ENCODE measurements at regions not wholly inside any gene's neighbourhood (a gene's known extent, or its start where the extent isn't known, plus 50 kb on each side); places are given as distances from the start of the nearest gene placed in this dataset.
"Not testable (repeated sequence)": the region's sequence is repeated elsewhere in the genome, so short reads cannot be mapped to it uniquely, and the experiment has no call there.

GRCh38 chr18:27579364-27579763 lies 394.3 kb upstream of the CHST9 start:
- no peak for ATAC-seq
- no peak for DNase-seq

DNA sequence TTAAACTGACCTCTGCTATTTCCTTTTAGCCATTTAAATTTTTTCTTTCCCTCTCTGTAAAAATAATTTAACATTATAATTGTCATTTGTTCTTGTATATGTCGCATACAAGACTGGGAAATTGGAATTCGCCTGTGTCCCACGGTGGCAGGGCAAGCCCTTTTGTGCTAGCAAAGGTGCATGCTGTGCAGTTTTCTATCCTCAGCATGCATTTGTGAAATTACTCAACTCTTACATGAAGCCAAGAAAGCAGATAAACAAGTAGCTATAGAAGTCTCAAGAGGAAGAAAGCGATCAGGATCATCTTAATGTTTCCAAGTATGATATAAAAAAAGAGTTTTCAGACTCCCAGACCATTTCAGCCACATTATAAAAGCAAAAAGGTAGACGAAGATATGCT lies 392.6 kb upstream of the CHST9 start:
- ATAC-seq (no peak), DNase-seq (no peak)

DNA sequence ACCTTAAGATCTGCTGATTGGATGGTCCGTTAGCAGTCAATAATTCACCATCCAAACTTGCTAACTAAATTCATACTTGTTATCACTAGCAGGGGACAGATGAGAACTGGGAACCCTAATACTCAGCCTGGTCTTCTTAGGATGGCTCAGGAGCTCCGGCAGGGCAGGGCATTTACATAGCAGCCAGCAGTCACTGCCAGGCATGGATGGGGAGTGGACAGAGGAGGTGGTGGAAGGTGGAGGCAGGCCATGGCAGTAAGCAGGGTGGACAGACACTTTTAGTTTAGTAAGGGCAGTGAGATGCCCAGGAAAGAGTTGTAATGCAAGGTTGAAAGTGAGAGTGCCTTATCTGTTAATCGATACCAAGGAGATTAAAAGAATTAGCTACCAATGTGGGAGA lies 392.2 kb upstream of the CHST9 start:
- ATAC-seq: no peak
- no peak for DNase-seq

DNA sequence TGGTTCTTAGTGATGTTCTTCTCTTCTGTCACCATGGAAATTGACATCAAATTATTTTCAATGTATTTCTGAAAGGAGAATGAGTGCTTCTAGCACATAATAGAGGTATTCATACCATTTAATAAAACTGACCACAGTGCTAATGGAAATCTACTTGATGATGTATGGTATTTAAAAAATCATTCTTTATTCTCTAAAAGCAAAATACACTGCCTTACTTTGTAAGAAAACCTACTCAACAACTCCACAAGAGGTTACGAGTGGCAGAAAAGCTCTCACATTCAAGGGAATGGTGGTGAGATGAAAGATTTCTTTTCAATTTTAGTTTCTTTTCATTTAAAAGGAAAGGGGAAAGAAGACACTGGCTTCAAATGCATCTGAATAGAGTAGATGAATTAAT lies 382.3 kb upstream of the CHST9 start:
- ATAC-seq (no peak), DNase-seq (no peak)

GRCh38 chr18:27564066-27564465 lies 379.0 kb upstream of the CHST9 start:
- ATAC-seq (no peak), DNase-seq (no peak)

DNA sequence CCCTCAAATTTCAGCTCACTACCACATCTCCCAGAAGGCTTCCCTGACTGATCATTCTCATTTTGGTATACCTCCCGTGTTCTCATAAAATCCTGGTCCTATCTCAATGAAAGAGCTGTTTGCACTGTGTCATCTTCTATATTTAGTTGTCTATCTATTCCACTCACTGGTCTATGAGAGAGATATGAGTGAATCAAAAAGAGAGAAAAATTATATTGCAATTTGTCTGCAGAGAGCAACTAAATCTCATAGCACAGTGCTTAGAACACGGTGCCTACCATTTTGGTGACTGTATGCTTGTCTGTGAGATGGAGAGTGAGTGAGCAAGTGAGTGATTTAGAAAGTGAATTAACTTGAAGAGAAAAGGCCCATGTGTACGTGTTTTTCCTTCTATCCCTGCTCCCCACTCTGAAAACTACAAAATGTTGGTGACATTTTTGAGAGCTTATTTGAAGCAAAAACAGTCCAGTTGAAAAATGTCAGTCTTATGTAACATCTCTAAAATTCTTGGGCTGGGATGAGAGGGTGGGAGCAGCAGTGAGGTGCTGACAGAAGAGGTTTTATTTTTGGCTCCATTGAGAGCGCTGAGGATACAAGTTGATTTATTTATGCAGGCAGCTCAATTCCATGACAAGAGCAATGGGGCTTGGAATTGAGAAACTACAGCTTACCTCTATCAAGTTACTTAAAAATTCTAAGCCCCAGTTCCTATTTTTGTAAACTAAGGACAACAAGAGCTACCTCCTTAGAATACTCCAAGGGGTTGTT lies 373.5 kb upstream of the CHST9 start:
- ATAC-seq (no peak), DNase-seq (no peak)

GRCh38 chr18:27556741-27557140 lies 371.6 kb upstream of the CHST9 start:
- no peak for DNase-seq

DNA sequence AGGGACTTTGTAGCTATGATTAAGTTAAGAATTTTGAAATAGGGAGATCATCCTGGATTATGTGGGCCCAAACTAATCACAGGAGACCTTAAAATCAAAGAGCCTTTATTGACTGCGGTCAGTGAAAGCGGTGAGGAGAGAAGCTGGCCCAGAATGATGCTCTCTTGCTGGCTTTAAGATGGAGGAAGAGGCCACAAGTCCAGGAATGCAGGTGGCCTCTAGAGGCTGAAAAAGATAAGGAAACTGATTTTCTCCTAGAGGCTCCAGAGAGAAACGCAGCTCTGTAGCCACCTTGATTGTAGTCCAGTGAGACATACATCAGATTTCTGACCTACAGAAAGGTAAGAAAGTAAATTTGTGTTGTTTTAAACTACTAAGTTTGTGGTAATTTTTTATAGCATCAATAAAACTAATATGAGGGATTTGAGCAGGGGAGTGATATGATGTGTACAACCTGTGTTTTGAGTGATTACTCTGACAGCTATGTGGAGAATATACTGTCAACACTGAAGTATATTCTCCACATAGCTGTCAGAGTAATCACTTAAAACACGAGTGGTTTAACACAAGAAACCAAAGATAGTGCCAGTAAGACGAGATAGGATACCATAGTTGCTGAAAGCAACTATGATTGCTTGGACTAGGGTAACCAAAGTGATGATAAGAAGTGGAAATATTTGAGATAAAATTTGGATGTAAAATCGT lies 364.4 kb upstream of the CHST9 start:
- ATAC-seq (no peak), DNase-seq (no peak)

More at GRCh38 chr18:27556741-27557140, 371.6 kb upstream of the CHST9 start:
- ATAC-seq: no peak

DNA sequence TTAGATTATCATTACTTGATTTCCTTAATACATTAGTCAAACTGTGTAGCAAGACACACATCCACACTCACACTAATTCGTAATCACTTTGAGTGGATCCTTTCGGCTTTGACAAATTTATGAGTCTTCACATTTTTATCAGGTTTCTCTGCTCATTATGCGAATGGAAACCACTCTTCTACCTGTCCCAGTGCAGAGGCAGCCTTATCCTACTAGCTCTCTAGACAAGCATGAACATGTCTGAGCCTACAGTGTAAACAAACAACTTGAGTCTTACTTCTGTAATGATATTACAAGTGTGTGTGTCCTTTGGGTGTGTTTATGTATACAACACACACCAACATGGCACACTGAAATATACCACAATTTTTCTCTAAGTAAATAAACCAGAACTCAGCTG lies 361.9 kb upstream of the CHST9 start:
- no peak for DNase-seq
- ATAC-seq: no peak

- ATAC-seq (no peak), DNase-seq (no peak)
Measured at GRCh38 chr18:27544206-27544605, 359.1 kb upstream of the CHST9 start.

DNA sequence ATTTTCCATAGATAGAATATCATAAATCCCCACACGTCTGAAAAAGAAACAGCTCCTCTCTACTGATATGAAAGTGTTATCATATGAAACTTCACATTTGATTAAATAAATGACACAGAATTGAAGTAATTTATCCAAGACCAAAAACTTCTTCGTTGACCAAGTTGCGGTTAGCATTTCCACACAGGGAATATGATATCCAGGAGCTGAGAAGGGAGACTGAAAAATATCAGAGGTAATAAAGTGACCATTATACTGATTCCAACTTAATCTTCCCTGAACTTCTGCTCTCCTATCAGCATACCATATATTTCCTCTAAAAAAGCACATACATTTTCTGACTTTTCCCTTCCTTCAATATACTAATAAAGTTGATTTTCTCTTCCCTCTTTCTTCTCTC lies 356.2 kb upstream of the CHST9 start:
- DNase-seq (no peak), ATAC-seq (no peak)

GRCh38 chr18:27540111-27540510 lies 355.0 kb upstream of the CHST9 start:
- no peak for DNase-seq
- no peak for ATAC-seq

DNA sequence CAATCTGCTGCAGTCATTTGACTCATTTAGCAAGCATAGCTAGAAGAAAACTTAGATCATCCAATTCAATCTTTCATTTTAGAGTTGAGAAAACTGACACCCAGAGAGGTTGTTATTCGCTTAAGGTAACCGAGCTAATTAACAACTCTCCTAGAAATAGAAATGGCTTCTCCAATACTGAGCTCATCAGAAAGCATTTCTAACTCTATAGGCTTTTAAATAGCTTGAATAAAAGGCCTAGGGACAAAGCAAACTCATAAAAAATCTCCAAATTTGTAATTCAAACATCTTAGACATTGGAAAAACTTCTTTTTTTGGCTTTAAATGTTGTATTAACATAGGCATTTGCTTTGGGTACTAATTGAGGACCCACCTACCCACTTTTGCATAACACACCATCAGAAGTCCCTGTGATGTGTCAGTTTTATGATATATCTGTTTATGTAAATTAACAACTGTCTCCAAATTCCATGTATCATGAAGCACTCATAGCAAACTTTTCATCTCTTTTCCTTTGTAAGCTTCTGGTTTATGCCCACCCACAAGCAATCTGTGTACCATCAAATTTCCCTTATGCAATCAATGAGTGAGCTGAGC lies 343.9 kb upstream of the CHST9 start:
- no peak for DNase-seq
- no peak for ATAC-seq

DNA sequence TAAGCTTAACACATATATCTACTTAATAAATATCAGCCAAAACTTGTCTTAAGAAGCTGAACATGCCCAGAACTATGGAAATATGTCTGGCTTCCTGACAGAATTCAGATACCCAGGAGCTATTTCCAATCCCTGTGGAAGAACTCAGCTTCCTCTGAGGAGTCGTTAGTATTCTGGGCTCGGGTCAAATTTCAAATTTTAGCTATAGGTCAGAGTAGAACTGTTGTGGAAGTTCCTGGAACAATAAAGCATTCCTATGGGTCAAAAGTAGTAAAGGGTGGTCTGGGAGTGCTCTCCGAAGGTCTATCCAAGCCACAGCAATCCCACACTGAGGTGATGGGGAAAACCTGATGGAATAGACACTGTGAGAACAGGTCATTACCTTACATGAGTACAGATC lies 342.7 kb upstream of the CHST9 start:
- DNase-seq: no peak
- ATAC-seq: no peak

DNA sequence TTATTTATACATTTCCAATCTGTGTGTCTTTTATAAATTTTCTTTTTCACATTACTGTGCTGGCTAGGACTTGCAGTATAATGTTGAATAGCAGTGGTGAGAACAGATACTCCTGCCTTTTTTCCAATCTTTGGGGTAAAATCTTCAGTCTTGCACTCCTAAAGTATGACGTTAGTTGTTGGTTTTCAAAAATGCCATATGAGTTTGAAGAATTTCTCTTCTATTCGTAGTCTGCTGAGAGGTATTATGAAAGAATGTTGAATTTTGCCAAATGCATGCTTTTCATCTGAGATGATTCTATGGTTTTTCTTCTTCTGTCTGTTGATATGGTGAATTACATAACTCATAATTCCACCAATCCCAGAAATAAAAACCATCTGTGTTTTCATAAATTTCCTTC lies 335.3 kb upstream of the CHST9 start:
- DNase-seq: no peak
- no peak for ATAC-seq

DNA sequence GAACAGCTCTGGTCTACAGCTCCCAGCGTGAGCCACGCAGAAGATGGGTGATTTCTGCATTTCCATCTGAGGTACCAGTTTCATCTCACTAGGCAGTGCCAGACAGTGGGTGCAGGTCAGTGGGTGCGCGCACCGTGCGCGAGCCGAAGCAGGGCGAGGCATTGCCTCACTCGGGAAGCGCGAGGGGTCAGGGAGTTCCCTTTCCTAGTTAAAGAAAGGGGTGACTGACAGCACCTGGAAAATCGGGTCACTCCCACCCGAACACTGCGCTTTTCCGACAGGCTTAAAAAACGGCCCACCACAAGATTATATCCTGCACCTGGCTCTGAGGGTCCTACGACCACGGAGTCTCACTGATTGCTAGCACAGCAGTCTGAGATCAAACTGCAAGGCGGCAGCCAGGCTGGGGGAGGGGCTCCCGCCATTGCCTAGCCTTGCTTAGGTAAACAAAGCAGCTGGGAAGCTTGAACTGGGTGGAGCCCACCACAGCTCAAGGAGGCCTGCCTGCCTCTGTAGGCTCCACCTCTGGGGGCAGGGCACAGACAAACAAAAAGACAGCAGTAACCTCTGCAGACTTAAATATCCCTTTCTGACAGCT lies 325.0 kb upstream of the CHST9 start:
- DNase-seq, ATAC-seq: not testable (repeated sequence)

- ATAC-seq (no peak), DNase-seq (no peak)
Measured at GRCh38 chr18:27501671-27502070, 316.6 kb upstream of the CHST9 start.

DNA sequence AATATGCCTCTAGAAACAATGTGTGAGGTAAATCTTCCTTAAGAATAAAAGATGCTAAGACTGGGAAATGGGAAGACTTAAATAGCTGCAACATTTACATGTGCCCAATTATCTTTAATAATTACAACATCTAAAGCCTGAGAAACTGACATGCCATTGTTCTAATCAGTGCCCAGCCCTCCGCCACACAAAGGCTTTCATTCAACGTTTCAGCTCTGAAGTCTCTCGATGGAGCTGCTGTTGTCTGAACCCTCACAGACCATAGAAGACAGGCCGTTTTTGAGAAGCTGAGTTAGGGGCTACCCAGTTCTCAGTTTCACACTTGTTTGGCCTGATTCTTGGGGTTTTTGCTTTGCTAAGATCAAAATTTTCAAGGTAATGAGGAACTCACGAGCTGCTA lies 315.4 kb upstream of the CHST9 start:
- DNase-seq (no peak), ATAC-seq (no peak)

GRCh38 chr18:27497246-27497645 lies 312.1 kb upstream of the CHST9 start:
- DNase-seq (no peak), ATAC-seq (no peak)

GRCh38 chr18:27493182-27493581 lies 308.1 kb upstream of the CHST9 start:
- DNase-seq (no peak), ATAC-seq (no peak)

DNA sequence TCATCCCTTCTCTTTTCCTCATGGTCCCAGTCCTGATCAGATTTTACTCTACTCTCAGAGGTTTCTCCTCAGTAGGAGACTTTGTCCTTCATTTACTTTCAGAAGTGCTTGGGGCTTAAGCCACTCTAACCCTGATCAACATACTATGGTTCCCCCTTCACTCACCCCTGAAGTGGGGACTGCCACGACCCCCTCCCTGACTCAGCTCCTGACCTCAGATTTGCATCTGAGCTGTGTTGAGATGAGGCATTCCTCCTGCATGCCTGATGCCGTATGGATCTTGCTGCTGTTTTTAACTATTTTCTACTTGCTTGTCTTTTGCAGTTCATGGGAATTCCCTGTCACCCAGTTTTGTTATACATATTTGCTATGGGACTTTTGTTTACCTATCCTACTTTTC lies 306.7 kb upstream of the CHST9 start:
- DNase-seq (no peak), ATAC-seq (no peak)

DNA sequence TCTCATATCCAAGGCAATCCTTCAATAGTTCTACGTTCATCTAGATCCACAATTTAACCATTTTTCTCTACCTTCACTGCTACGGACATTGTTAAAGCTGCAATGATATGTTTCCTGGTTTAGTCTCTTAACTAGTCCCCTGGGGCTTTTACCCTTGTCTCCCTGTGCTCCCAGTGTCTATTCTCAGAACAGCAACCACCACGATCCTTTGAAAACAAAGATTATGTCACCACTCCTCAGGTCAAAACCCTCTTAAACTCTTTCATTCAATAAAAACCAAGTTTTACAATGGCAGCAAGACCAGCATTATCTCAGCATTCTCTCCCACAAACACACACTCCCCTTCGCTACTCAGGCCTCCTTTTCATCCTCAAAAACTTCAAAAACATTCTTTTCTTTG lies 298.2 kb upstream of the CHST9 start:
- no peak for ATAC-seq
- no peak for DNase-seq

- ATAC-seq (no peak), DNase-seq (no peak)
Measured at GRCh38 chr18:27478459-27478858, 293.4 kb upstream of the CHST9 start.
